Coronary artery (tissue), 2 donors: ENCODE measurements at regions not wholly inside any gene's neighbourhood (a gene's known extent, or its start where the extent isn't known, plus 50 kb on each side); places are given as distances from the start of the nearest gene placed in this dataset.

ENCODE experiments used
- DNase-seq: peaks from one replicate; pipeline ENCODE4 v3.0.0-alpha.2; 2017; ENCODE audit warnings: low spot score
- H3K27ac ChIP-seq, 2 donors: fragments of 200-600 bp; sonication (generic); one replicate each; pipeline ENCODE4 v1.5.1; 2016 to 2019
- H3K4me3 ChIP-seq: fragments of 200-600 bp; sonication (generic); 2 replicates; pipeline ENCODE4 v1.5.1; 2016; ENCODE audit warnings: mild to moderate bottlenecking, moderate library complexity
- CTCF ChIP-seq: fragments of 200-600 bp; sonication (generic); IDR thresholded peaks from one replicate; pipeline ENCODE4 v1.5.1; 2019; ENCODE audit warnings: antibody characterized with exemption

GRCh38 chr6:9583753-9584352 lies 831.0 kb downstream of the TFAP2A start:
- TF ChIP-seq CTCF, result no peak
- no peak for DNase-seq
- Histone ChIP-seq H3K27ac (no peak overlapping the region), H3K4me3 (no peak overlapping the region)

GRCh38 chr6:9581155-9581554 lies 833.7 kb downstream of the TFAP2A start:
- H3K4me3 ChIP-seq, result no peak overlapping the region
- no peak for TF ChIP-seq CTCF
- no peak for DNase-seq
- H3K27ac ChIP-seq, result no peak overlapping the region

- H3K27ac ChIP-seq, result no peak overlapping the region
- no peak for TF ChIP-seq CTCF
- no peak for DNase-seq
- no peak overlapping the region for H3K4me3 ChIP-seq
Measured at GRCh38 chr6:9576521-9576920, 838.4 kb downstream of the TFAP2A start.

GRCh38 chr6:9566096-9566495 lies 848.8 kb downstream of the TFAP2A start:
- no peak for DNase-seq
- no peak for TF ChIP-seq CTCF
- Histone ChIP-seq H3K4me3 (no peak overlapping the region), H3K27ac (no peak overlapping the region)

- no peak for TF ChIP-seq CTCF
- no peak for DNase-seq
- Histone ChIP-seq H3K27ac (no peak overlapping the region), H3K4me3 (no peak overlapping the region)
Measured at GRCh38 chr6:9564021-9564420, 850.9 kb downstream of the TFAP2A start.

- no peak overlapping the region for H3K27ac ChIP-seq
- no peak overlapping the region for H3K4me3 ChIP-seq
- TF ChIP-seq CTCF, result no peak
- no peak for DNase-seq
Measured at GRCh38 chr6:9563568-9563967, 851.3 kb downstream of the TFAP2A start.

GRCh38 chr6:9554806-9555205 lies 860.1 kb downstream of the TFAP2A start:
- no peak overlapping the region for H3K4me3 ChIP-seq
- DNase-seq, result no peak
- no peak overlapping the region for H3K27ac ChIP-seq
- TF ChIP-seq CTCF, result no peak
